ENCODE measurements at regions not wholly inside any gene's neighbourhood (a gene's known extent, or its start where the extent isn't known, plus 50 kb on each side); places are given as distances from the start of the nearest gene placed in this dataset.

DNA sequence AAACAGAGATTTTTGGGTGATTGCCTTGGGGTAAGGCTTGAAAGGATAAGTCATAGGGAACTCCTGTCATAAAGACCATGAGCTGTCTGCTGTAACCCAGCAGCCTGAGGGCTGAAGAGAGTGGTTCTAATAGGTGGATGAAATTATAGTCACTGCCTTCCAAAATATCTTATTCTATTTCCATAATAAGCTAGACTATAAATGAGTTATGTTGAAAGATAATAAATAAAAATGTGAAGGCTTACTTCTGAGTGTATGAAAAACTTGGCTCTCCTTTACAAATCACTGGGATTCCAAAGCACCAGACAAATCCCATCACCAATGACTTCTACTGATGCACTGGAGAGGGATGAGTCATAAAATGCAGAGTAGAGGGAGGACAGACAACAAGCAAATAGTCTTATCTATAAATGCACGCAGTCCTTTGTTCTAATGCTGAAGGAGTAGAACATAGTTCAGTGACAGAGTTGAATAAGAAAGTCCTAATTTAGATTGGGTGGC lies 775.0 kb upstream of the LRRC4C start:
- Mint-ChIP-seq H3K27me3 (no peaks in the 10 kb centered on the region), H3K36me3 (ENCODE audit: low read depth) (no peaks in the 10 kb centered on the region), H3K9me3 (peaks cover 18% of the 10 kb centered on the region), H3K27ac (no peak overlapping the region), H3K4me3 (no peak overlapping the region), H3K4me1 (no peaks in the 10 kb centered on the region)
- no peak for ATAC-seq (replicated peaks)

DNA sequence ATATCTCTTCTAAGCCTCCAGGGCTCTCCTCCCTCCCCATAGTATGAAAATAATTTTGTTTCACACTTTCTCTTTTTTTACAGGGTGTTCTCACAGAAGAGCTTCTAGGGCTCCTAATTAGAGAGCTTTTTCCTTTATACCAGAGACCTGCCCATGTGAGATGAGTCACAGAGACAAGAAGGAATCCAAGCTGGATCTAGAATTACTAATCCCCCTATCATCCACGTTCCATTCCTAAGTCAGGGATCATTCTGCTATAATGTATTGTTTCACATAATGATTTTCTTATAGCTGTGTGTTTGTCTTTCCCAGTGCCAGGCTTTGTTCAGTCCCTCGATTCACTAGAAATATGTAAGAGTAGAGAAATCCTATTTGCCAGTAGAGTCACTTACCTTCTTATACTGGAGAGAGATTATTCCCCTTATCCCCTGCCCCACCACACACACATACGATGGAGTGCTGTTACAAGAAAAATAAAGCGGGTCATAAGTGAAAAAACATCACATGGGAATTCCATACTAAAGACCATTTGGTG lies 778.3 kb upstream of the LRRC4C start:
- no peaks in the 10 kb centered on the region for H3K4me1 Mint-ChIP-seq
- H3K36me3 Mint-ChIP-seq (ENCODE audit: low read depth), result no peaks in the 10 kb centered on the region
- no peak overlapping the region for H3K27ac Mint-ChIP-seq
- peaks cover 29% of the 10 kb centered on the region for H3K9me3 Mint-ChIP-seq
- no peak overlapping the region for H3K4me3 Mint-ChIP-seq
- H3K27me3 Mint-ChIP-seq, result no peaks in the 10 kb centered on the region
- no peak for ATAC-seq (replicated peaks)

DNA sequence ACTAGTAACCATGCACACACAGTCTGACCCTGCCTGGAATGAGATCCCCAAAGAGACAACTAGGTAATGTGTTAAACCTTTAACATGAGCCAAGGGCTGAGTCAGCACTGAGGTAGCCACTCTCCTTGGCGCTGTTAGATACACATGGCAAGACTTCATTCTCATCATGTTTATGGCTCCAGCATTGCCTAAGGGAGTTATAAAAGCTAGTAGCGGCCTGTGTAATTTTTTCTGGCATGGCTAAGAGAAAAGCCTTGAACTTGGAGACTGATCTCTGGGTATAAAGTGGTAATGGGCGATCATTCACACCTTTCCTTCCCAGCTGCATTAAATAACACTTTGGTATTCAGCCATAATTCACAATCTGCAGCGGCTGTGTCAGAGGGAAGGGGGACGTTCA lies 779.7 kb upstream of the LRRC4C start:
- Mint-ChIP-seq H3K27me3 (no peaks in the 10 kb centered on the region), H3K4me1 (no peaks in the 10 kb centered on the region), H3K27ac (no peak overlapping the region), H3K9me3 (peaks cover 25% of the 10 kb centered on the region), H3K4me3 (no peak overlapping the region), H3K36me3 (ENCODE audit: low read depth) (no peaks in the 10 kb centered on the region)
- ATAC-seq (replicated peaks), result no peak

DNA sequence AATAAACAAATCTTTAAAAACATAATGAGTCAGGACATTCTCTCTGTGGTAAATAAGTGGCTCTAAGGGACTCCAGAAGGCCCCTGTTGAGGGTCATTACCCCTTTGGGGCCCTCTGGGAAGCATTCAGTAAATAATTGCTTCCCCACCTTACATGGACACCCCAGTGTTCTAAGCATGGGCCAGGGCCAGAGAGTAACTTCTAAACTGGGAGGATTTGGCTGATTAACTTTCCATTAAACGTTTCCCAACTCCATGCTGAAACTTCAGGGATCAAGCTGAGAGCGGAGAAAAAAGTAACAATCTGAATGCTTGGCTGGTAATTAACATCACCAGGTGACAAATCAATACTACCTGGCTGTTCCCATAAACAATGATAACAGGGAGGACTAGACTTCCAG lies 783.9 kb upstream of the LRRC4C start:
- Mint-ChIP-seq H3K36me3 (ENCODE audit: low read depth) (no peaks in the 10 kb centered on the region), H3K9me3 (peaks cover 20% of the 10 kb centered on the region), H3K4me3 (no peak overlapping the region), H3K27me3 (no peaks in the 10 kb centered on the region), H3K4me1 (no peaks in the 10 kb centered on the region), H3K27ac (no peak overlapping the region)
- ATAC-seq (replicated peaks), result no peak

DNA sequence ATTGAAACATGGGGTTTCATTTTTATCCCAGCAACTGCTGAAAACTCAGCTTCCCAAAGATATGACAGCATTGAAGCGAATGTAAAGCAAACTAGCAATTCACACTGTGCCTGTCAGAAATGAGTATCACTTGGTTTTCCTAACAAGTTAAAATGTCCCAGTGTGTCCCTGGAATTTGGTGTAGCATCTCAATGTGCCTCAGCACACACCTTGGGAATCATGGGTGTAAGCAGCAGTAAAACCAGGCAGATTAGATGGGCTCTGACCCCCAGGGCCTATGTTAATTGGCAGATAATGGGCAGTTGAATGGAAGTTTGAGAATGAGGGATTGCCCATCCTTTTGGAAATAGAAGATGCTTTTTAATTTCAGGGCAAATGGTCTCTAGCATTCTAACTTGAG lies 784.9 kb upstream of the LRRC4C start:
- Mint-ChIP-seq H3K4me3 (no peak overlapping the region), H3K9me3 (peaks cover 20% of the 10 kb centered on the region), H3K4me1 (no peaks in the 10 kb centered on the region), H3K27ac (no peak overlapping the region), H3K27me3 (no peaks in the 10 kb centered on the region), H3K36me3 (ENCODE audit: low read depth) (no peaks in the 10 kb centered on the region)
- no peak for ATAC-seq (replicated peaks)

DNA sequence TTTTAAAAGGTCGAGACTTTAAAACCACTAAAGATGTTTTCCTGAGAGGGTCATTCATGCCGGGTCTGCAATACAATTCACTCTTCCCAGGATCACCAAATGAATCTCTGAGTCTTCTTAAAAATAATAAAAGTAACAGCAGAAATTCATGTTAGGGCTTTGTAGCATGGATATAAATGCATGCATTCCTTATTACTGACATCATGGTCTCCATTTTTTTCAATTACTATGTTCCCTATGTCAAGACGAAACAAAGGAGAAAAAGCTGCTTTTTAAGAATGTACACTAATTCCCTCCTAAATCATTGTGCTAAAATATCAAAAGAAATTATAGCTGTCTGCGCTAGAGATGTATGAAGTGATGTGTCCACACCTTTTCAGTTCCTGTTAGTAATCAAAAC lies 789.9 kb upstream of the LRRC4C start:
- Mint-ChIP-seq H3K36me3 (ENCODE audit: low read depth) (no peaks in the 10 kb centered on the region), H3K27ac (no peak overlapping the region), H3K27me3 (no peaks in the 10 kb centered on the region), H3K4me3 (no peak overlapping the region), H3K9me3 (peaks cover 8% of the 10 kb centered on the region), H3K4me1 (no peaks in the 10 kb centered on the region)
- no peak for ATAC-seq (replicated peaks)

DNA sequence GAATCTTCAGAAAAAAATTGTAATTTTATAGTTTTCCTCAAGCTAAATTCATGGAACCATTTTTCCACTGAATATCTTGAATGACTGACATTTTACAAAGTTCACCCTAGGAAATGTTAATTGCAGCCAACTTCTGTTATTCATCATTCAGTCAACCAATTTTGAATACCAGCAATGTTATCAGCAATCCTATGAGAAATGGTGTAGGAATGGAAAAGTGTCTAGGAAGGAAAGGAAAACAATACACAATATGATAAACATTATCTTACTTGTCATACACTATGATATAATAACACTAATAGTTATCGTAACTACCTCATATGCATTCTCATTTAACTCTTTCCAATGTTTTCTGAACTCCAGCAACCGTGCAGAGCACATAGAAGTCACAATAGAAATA lies 790.5 kb upstream of the LRRC4C start:
- Mint-ChIP-seq H3K4me3 (no peak overlapping the region), H3K27me3 (no peaks in the 10 kb centered on the region), H3K4me1 (no peaks in the 10 kb centered on the region), H3K36me3 (ENCODE audit: low read depth) (no peaks in the 10 kb centered on the region), H3K9me3 (peaks cover 8% of the 10 kb centered on the region), H3K27ac (no peak overlapping the region)
- ATAC-seq (replicated peaks), result no peak

DNA sequence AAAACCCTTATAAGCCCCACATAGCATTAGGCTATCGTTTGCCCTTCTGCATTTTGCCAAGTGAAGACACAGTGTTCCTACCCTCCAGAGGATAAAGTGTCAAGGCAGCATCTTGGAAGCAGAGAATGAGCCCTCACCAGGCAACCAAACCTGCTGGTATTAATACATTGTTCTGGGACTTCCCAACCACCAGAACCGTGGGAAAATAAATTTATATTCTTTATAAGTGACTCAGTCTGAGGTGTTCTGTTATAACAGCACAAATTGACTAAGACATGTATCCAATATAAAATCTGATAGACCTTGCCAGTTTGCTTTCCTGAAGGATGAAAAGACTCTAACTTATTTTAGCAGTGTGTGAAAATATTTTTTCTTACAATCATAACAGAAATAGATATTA lies 792.5 kb upstream of the LRRC4C start:
- Mint-ChIP-seq H3K9me3 (peaks cover 11% of the 10 kb centered on the region), H3K36me3 (ENCODE audit: low read depth) (no peaks in the 10 kb centered on the region), H3K27me3 (no peaks in the 10 kb centered on the region), H3K27ac (no peak overlapping the region), H3K4me3 (no peak overlapping the region), H3K4me1 (no peaks in the 10 kb centered on the region)
- ATAC-seq (replicated peaks), result no peak

DNA sequence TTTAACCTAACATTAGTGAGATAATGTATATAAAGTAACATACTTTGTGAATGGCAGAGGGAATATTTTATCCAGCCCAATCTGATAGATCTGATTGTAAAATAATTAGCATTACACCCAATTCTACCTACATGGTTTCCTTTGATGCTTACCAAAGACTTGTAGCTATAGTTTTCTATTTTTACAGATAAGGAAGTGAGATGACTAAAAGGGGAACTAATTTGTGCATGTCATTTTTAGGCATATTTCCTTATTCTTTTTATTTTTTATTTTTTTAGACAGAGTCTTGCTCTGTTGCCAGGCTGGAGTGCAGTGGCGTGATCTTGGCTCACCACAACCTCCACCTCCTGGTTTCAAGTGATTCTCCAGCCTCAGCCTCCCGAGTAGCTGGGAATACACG lies 793.7 kb upstream of the LRRC4C start:
- Mint-ChIP-seq H3K27ac (no peak overlapping the region), H3K36me3 (ENCODE audit: low read depth) (no peaks in the 10 kb centered on the region), H3K4me1 (no peaks in the 10 kb centered on the region), H3K27me3 (no peaks in the 10 kb centered on the region), H3K9me3 (peaks cover 10% of the 10 kb centered on the region), H3K4me3 (no peak overlapping the region)
- ATAC-seq (replicated peaks), result no peak

DNA sequence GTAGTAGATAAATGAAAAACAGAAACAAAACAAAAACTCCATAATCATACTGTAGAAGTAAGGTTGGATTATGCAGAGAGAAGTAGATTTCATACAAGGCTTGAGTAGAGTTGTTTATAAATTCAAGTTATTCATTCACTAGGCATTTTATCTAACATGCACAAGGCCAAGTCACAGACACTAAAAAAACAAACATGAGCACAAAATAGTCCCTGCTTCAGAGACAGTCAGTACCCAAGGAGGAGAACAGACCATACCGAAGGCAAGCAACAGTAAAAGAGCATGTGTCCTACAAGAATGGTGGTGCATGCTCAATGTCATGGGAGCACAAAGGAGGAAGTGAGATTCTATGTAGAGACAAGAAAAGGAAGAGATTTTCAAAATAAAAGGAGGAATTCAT lies 796.5 kb upstream of the LRRC4C start:
- no peaks in the 10 kb centered on the region for H3K27me3 Mint-ChIP-seq
- no peak for ATAC-seq (replicated peaks)
- peaks cover 10% of the 10 kb centered on the region for H3K9me3 Mint-ChIP-seq
- no peak overlapping the region for H3K4me3 Mint-ChIP-seq
- H3K27ac Mint-ChIP-seq, result no peak overlapping the region
- no peaks in the 10 kb centered on the region for H3K4me1 Mint-ChIP-seq
- no peaks in the 10 kb centered on the region for H3K36me3 Mint-ChIP-seq (ENCODE audit: low read depth)

DNA sequence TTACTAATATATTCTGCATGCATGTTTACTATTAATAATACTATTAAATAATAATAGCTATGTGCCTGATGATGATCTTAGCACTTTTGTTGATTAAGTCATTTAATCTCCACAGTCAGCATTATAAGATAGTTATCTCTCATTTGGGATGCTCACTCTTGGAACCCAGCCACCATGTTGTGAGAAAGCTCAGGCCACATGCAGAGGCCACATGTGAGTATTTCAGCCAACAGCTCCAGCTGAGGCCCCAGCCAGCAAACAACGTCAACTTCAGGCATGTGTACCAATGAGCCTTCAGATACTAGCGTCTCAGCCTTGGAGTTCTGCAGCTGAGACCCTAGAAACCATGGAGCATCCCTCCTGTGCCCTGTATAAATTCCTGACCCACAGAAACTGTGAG lies 798.1 kb upstream of the LRRC4C start:
- no peak overlapping the region for H3K4me3 Mint-ChIP-seq
- H3K27ac Mint-ChIP-seq, result no peak overlapping the region
- ATAC-seq (replicated peaks), result no peak
- H3K27me3 Mint-ChIP-seq, result no peaks in the 10 kb centered on the region
- peaks cover 10% of the 10 kb centered on the region for H3K9me3 Mint-ChIP-seq
- no peaks in the 10 kb centered on the region for H3K4me1 Mint-ChIP-seq
- no peaks in the 10 kb centered on the region for H3K36me3 Mint-ChIP-seq (ENCODE audit: low read depth)

DNA sequence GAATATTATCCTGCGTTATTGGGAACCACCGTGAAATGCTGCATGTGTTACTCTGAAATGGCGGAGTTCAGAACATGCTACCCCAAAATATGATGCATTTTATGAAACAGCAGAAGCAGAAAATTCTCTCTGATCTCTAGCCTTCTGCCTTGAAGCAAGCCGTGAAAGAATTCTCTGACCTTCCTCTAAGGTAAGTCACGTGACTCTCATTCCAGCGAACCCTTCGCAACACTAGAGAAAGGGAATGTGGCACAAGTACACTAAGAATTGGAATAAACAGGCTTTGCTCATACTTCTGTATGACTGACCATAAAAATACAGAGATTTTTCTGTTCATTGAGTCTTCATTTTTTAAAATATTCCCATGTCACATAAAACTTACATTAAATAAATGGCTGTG lies 805.6 kb upstream of the LRRC4C start:
- H3K4me1 Mint-ChIP-seq, result no peaks in the 10 kb centered on the region
- H3K9me3 Mint-ChIP-seq, result no peaks in the 10 kb centered on the region
- no peak overlapping the region for H3K4me3 Mint-ChIP-seq
- no peak overlapping the region for H3K27ac Mint-ChIP-seq
- H3K36me3 Mint-ChIP-seq (ENCODE audit: low read depth), result no peaks in the 10 kb centered on the region
- no peaks in the 10 kb centered on the region for H3K27me3 Mint-ChIP-seq
- no peak for ATAC-seq (replicated peaks)

DNA sequence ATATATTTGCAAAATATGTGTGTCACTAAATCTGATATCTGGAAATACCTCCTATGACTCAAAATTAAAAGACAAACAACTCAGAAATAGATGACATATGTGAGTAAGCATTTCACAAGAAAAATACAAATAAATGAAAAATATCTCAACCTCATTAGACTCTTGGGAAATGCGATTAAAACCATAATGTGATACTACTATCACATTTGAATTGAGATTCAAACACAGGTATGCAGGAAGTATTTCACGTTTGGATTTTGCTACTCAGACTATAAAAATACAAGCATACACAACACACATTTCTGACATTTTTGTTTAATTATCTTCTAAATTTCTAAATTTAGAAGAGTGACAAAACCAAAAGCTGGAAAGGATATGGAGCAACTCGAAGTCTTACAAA lies 811.9 kb upstream of the LRRC4C start:
- no peaks in the 10 kb centered on the region for H3K27me3 Mint-ChIP-seq
- H3K4me1 Mint-ChIP-seq, result no peaks in the 10 kb centered on the region
- peaks cover 10% of the 10 kb centered on the region for H3K9me3 Mint-ChIP-seq
- no peaks in the 10 kb centered on the region for H3K36me3 Mint-ChIP-seq (ENCODE audit: low read depth)
- ATAC-seq (replicated peaks), result no peak
- H3K27ac Mint-ChIP-seq, result no peak overlapping the region
- no peak overlapping the region for H3K4me3 Mint-ChIP-seq

DNA sequence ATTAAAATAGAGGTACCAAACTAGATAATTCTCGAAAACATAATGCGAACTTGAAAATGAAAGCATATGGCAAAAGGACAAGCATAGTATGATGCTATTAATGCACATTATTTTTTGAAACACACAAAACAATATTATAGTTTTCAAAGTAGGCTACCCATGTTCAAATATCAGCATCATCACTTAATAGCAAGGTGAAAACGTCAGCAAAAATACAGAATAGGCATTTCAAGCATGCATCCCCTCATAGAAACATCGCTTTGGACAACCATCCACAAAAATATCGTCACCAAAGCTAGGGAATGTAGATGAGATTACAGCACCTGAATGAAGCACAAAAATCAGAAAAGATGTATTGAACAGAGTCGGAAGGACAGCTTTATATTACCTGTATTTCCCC lies 814.5 kb upstream of the LRRC4C start:
- ATAC-seq (replicated peaks), result no peak
- H3K4me3 Mint-ChIP-seq, result no peak overlapping the region
- no peaks in the 10 kb centered on the region for H3K4me1 Mint-ChIP-seq
- peaks cover 19% of the 10 kb centered on the region for H3K9me3 Mint-ChIP-seq
- H3K36me3 Mint-ChIP-seq (ENCODE audit: low read depth), result no peaks in the 10 kb centered on the region
- H3K27ac Mint-ChIP-seq, result no peak overlapping the region
- no peaks in the 10 kb centered on the region for H3K27me3 Mint-ChIP-seq

DNA sequence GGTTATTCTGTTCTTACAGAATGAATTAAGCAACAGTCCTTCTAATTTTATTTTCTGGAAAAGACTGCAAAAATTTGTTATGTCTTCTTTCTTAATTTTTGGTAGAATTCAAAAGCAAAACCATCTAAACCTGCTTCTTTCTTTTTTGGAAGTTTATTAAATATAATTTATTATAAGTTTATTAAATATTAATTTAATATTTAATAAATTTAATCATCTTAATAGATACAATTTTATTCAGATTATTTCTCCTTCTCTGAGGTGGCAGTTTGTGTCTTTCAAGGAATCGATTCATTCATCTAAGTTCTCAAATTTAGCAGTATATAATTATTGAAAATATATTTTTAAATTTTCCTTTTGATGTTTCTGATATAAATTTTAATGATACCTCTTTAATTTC lies 837.5 kb upstream of the LRRC4C start:
- peaks cover 31% of the 10 kb centered on the region for H3K9me3 Mint-ChIP-seq
- no peaks in the 10 kb centered on the region for H3K27me3 Mint-ChIP-seq
- H3K36me3 Mint-ChIP-seq (ENCODE audit: low read depth), result no peaks in the 10 kb centered on the region
- H3K4me1 Mint-ChIP-seq, result no peaks in the 10 kb centered on the region
- no peak overlapping the region for H3K4me3 Mint-ChIP-seq
- no peak overlapping the region for H3K27ac Mint-ChIP-seq
- ATAC-seq (replicated peaks), result no peak

DNA sequence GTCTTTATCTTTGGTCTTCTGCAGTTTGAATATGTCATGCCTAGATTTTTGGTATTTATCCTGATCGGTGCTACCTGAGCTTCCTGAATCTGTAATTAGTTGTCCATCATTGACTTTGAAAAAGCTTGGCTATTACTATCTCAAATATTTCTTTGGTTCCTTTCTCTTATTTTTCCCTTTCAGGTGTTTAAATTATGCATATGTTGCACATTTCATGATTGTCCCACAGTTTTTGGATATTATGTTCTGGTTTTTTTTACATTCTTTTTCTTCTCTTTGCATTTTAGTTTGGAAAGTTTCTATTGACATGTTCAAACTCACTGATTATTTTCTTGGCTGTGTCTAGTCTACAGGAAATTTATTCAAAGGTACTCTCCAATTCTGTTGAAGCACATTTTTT lies 840.3 kb upstream of the LRRC4C start:
- ATAC-seq (replicated peaks), result no peak
- H3K4me1 Mint-ChIP-seq, result no peaks in the 10 kb centered on the region
- H3K27me3 Mint-ChIP-seq, result no peaks in the 10 kb centered on the region
- H3K9me3 Mint-ChIP-seq, result peaks cover 23% of the 10 kb centered on the region
- H3K27ac Mint-ChIP-seq, result no peak overlapping the region
- H3K36me3 Mint-ChIP-seq (ENCODE audit: low read depth), result no peaks in the 10 kb centered on the region
- no peak overlapping the region for H3K4me3 Mint-ChIP-seq

Data from activated T-helper 17 cell treated with anti-CD3 and anti-CD28 coated beads, Interleukin-2, amount 50 U/mL, for 72 hours (primary cell).